ENCODE measurements at regions not wholly inside any gene's neighbourhood (a gene's known extent, or its start where the extent isn't known, plus 50 kb on each side); places are given as distances from the start of the nearest gene placed in this dataset.

- Histone ChIP-seq H3K36me3 (ENCODE audit: control insufficient read depth in 2 of 2, extremely low read depth in 1 of 2, insufficient read depth in 2 of 2, low read length in 2 of 2) (no peaks in the 10 kb centered on the region), H4K20me1 (ENCODE audit: control insufficient read depth, extremely low read depth, insufficient read depth, low read length) (no peaks in the 10 kb centered on the region), H3K4me3 (ENCODE audit: control insufficient read depth in 2 of 3, extremely low read depth in 1 of 3, insufficient read depth in 2 of 3, low read depth in 1 of 3, low read length in 3 of 3) (no peak overlapping the region), H3K4me1 (ENCODE audit: control insufficient read depth, extremely low read depth, insufficient read depth, low read length) (peaks cover 3% of the 10 kb centered on the region), H3K9me3 (ENCODE audit: control insufficient read depth, low read depth, low read length) (no peaks in the 10 kb centered on the region), H3K27ac (ENCODE audit: control insufficient read depth, insufficient read depth, low read length) (no peak overlapping the region), H3K9ac (ENCODE audit: control insufficient read depth, extremely low read depth, insufficient read depth, low read length) (no peak overlapping the region), H3K27me3 (ENCODE audit: control insufficient read depth, extremely low read depth, insufficient read depth, low read length) (no peaks in the 10 kb centered on the region), H3K79me2 (ENCODE audit: control insufficient read depth, insufficient read depth, low read length) (no peaks in the 10 kb centered on the region), H2AFZ (ENCODE audit: control insufficient read depth, low read length) (no peak overlapping the region), H3K4me2 (ENCODE audit: control insufficient read depth, extremely low read depth, insufficient read depth, low read depth, low read length) (no peak overlapping the region), H3K9me1 (ENCODE audit: control insufficient read depth, extremely low read depth, insufficient read depth, low read length) (no peaks in the 10 kb centered on the region)
- DNase-seq (ENCODE audit: low read depth, low spot score) (no peak), FAIRE-seq (no peak)
- TF ChIP-seq, protein P1, sequence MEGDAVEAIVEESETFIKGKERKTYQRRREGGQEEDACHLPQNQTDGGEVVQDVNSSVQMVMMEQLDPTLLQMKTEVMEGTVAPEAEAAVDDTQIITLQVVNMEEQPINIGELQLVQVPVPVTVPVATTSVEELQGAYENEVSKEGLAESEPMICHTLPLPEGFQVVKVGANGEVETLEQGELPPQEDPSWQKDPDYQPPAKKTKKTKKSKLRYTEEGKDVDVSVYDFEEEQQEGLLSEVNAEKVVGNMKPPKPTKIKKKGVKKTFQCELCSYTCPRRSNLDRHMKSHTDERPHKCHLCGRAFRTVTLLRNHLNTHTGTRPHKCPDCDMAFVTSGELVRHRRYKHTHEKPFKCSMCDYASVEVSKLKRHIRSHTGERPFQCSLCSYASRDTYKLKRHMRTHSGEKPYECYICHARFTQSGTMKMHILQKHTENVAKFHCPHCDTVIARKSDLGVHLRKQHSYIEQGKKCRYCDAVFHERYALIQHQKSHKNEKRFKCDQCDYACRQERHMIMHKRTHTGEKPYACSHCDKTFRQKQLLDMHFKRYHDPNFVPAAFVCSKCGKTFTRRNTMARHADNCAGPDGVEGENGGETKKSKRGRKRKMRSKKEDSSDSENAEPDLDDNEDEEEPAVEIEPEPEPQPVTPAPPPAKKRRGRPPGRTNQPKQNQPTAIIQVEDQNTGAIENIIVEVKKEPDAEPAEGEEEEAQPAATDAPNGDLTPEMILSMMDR (optimal IDR thresholded peaks at IDR 0.05 in 1 of 3, IDR thresholded peaks at IDR 0.05 in 1 of 3, conservative IDR thresholded peaks at IDR 0.05 in 1 of 3; ENCODE audit: extremely low read depth in 1 of 3, insufficient read depth in 2 of 3, low read length in 3 of 3), result no peak
- no peak for TF ChIP-seq EZH2 (IDR thresholded peaks at IDR 0.05; ENCODE audit: low read length)
- dilution Hi-C loops (cut with MboI; ENCODE audit: extremely low pct_ligation_motif_present, low sequenced_read_pairs), result no loop called here
Observed at GRCh38 chr2:163802284-163802683, 66.5 kb upstream of the FIGN start.

DNA sequence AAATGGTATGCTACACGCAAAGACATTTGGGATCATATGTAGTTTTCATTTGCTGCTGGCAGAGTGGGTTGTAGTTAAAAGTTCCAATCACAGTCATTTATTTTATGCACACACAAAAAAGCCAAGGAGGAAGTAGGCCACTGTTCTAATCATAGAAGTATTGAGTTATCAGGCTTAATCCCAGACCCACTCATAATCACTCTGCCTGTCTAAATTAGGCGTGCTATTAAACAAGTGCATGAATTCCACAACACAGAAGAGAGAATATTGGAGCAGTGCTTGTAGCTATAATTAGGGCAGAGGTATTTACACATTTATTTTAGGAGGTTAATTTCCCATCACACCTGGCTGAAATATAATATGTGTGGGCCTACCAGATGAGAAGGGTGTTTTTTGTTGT, 65.7 kb upstream of the FIGN start:
- H4K20me1 ChIP-seq (ENCODE audit: control insufficient read depth, extremely low read depth, insufficient read depth, low read length), result no peaks in the 10 kb centered on the region
- no peak for FAIRE-seq
- H3K4me3 ChIP-seq (ENCODE audit: control insufficient read depth in 2 of 3, extremely low read depth in 1 of 3, insufficient read depth in 2 of 3, low read depth in 1 of 3, low read length in 3 of 3), result no peak overlapping the region
- TF ChIP-seq, protein P1 (optimal IDR thresholded peaks at IDR 0.05 in 1 of 3, IDR thresholded peaks at IDR 0.05 in 1 of 3, conservative IDR thresholded peaks at IDR 0.05 in 1 of 3; ENCODE audit: extremely low read depth in 1 of 3, insufficient read depth in 2 of 3, low read length in 3 of 3), result no peak
- H3K4me2 ChIP-seq (ENCODE audit: control insufficient read depth, extremely low read depth, insufficient read depth, low read depth, low read length), result no peak overlapping the region
- H3K27me3 ChIP-seq (ENCODE audit: control insufficient read depth, extremely low read depth, insufficient read depth, low read length), result no peaks in the 10 kb centered on the region
- no peak for DNase-seq (ENCODE audit: low read depth, low spot score)
- no peak overlapping the region for H2AFZ ChIP-seq (ENCODE audit: control insufficient read depth, low read length)
- H3K9ac ChIP-seq (ENCODE audit: control insufficient read depth, extremely low read depth, insufficient read depth, low read length), result no peak overlapping the region
- no peaks in the 10 kb centered on the region for H3K79me2 ChIP-seq (ENCODE audit: control insufficient read depth, insufficient read depth, low read length)
- H3K36me3 ChIP-seq (ENCODE audit: control insufficient read depth in 2 of 2, extremely low read depth in 1 of 2, insufficient read depth in 2 of 2, low read length in 2 of 2), result no peaks in the 10 kb centered on the region
- H3K27ac ChIP-seq (ENCODE audit: control insufficient read depth, insufficient read depth, low read length), result no peak overlapping the region
- no peaks in the 10 kb centered on the region for H3K9me1 ChIP-seq (ENCODE audit: control insufficient read depth, extremely low read depth, insufficient read depth, low read length)
- no peaks in the 10 kb centered on the region for H3K9me3 ChIP-seq (ENCODE audit: control insufficient read depth, low read depth, low read length)
- peaks cover 3% of the 10 kb centered on the region for H3K4me1 ChIP-seq (ENCODE audit: control insufficient read depth, extremely low read depth, insufficient read depth, low read length)
- dilution Hi-C loops (cut with MboI; ENCODE audit: extremely low pct_ligation_motif_present, low sequenced_read_pairs), result no loop called here
